Natural killer cell (primary cell): ENCODE measurements at regions not wholly inside any gene's neighbourhood (a gene's known extent, or its start where the extent isn't known, plus 50 kb on each side); places are given as distances from the start of the nearest gene placed in this dataset.

Experiments
- ATAC-seq, 3 donors: fragments of 150-1000 bp in 2 of 3; fragments of 200-7000 bp in 1 of 3; cut with Tn5 transposase; 1 replicate in 1 of 3; 2 replicates in 2 of 3; pipeline ENCODE4 v1.10.0; 2021; ENCODE audit warnings: mild to moderate bottlenecking in 2 of 3, moderate library complexity in 2 of 3
- DNase-seq, 2 donors: peaks; one replicate each; pipeline versions ENCODE4 v3.0.0 to v3.0.0-alpha.2; 2013 to 2021; ENCODE audit warnings: mixed read lengths in 1 of 2
- H3K27ac ChIP-seq: one replicate; pipeline ENCODE4 v1.5.1; 2013; ENCODE audit warnings: mild to moderate bottlenecking, low read length
- H3K27me3 ChIP-seq: one replicate; pipeline ENCODE4 v1.6.1; 2013; ENCODE audit warnings: low read length; ENCODE audit not compliant: control insufficient read depth, insufficient read depth
- H3K36me3 ChIP-seq: one replicate; pipeline ENCODE4 v1.6.1; 2013; ENCODE audit warnings: low read length; ENCODE audit not compliant: control insufficient read depth, insufficient read depth
- H3K4me1 ChIP-seq: one replicate; pipeline ENCODE4 v1.6.1; 2013; ENCODE audit warnings: low read length; ENCODE audit not compliant: control insufficient read depth, insufficient read depth
- H3K4me3 ChIP-seq: one replicate; pipeline ENCODE4 v1.5.1; 2013; ENCODE audit warnings: low read length
- H3K9me3 ChIP-seq: one replicate; pipeline ENCODE4 v1.6.1; 2013; ENCODE audit warnings: low read length; ENCODE audit not compliant: control insufficient read depth, insufficient read depth
- H3K27ac Mint-ChIP-seq, 2 donors: one replicate each; pipeline ENCODE4 v1.8.0; 2022; ENCODE audit warnings: mild to moderate bottlenecking in 2 of 2, mixed read lengths in 2 of 2, moderate library complexity in 1 of 2
- H3K27me3 Mint-ChIP-seq, 2 donors: one replicate each; pipeline ENCODE4 v1.8.0; 2022; ENCODE audit warnings: low read depth in 2 of 2, mixed read lengths in 2 of 2
- H3K36me3 Mint-ChIP-seq: one replicate; pipeline ENCODE4 v1.8.0; 2022; ENCODE audit warnings: mixed read lengths
- H3K4me1 Mint-ChIP-seq, 2 donors: one replicate each; pipeline ENCODE4 v1.8.0; 2022; ENCODE audit warnings: mixed read lengths in 2 of 2
- H3K4me3 Mint-ChIP-seq: one replicate; pipeline ENCODE4 v1.8.0; 2022; ENCODE audit warnings: mild to moderate bottlenecking, moderate library complexity, mixed read lengths
- H3K9me3 Mint-ChIP-seq, 2 donors: one replicate each; pipeline ENCODE4 v1.8.0; 2022; ENCODE audit warnings: mixed read lengths in 2 of 2
- WGBS: methylation state at CpG from one replicate; pipeline ENCODE4 v1.1.7; 2013; ENCODE audit warnings: missing lambda C conversion rate; ENCODE audit not compliant: insufficient coverage; 5-methylcytosine and 5-hydroxymethylcytosine counted together
- intact Hi-C: fragments of 100-400 bp; cut with micrococcal nuclease; formaldehyde crosslinking; loops from one replicate; pipeline ENCODE4 v1.14.2; 2022
- TF ChIP-seq, protein P1 (sequence below): fragments of 200-600 bp; IDR thresholded peaks from one replicate; pipeline ENCODE4 v1.8.0; 2022; ENCODE audit warnings: antibody characterized with exemption

- Mint-ChIP-seq H3K4me1 (peaks cover 0 to 4% of the 10 kb centered on the region in 2 donors), H3K27me3 (no peaks in the 10 kb centered on the region), H3K27ac (no peak overlapping the region), H3K36me3 (no peaks in the 10 kb centered on the region), H3K4me3 (no peak overlapping the region), H3K9me3 (peaks cover 3 to 10% of the 10 kb centered on the region in 2 donors)
- ATAC-seq (no peak), DNase-seq (no peak)
- H3K36me3 ChIP-seq, result no peaks in the 10 kb centered on the region
- H3K9me3 ChIP-seq, result no peaks in the 10 kb centered on the region
- H3K27me3 ChIP-seq, result no peaks in the 10 kb centered on the region
- 89% methylated on average over 2 of the region's 3 CpGs for WGBS
- intact Hi-C loops, result no loop called here
- no peak overlapping the region for H3K4me3 ChIP-seq
- no peaks in the 10 kb centered on the region for H3K4me1 ChIP-seq
- no peak overlapping the region for H3K27ac ChIP-seq
- TF ChIP-seq, protein P1, sequence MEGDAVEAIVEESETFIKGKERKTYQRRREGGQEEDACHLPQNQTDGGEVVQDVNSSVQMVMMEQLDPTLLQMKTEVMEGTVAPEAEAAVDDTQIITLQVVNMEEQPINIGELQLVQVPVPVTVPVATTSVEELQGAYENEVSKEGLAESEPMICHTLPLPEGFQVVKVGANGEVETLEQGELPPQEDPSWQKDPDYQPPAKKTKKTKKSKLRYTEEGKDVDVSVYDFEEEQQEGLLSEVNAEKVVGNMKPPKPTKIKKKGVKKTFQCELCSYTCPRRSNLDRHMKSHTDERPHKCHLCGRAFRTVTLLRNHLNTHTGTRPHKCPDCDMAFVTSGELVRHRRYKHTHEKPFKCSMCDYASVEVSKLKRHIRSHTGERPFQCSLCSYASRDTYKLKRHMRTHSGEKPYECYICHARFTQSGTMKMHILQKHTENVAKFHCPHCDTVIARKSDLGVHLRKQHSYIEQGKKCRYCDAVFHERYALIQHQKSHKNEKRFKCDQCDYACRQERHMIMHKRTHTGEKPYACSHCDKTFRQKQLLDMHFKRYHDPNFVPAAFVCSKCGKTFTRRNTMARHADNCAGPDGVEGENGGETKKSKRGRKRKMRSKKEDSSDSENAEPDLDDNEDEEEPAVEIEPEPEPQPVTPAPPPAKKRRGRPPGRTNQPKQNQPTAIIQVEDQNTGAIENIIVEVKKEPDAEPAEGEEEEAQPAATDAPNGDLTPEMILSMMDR, result no peak
These were observed 384.7 kb downstream of the FIGN start for GRCh38 chr2:163351143-163351542.

GRCh38 chr2:163348857-163349380 is 386.9 kb downstream of the FIGN start:
- Mint-ChIP-seq H3K27ac (no peak overlapping the region), H3K27me3 (no peaks in the 10 kb centered on the region), H3K4me3 (no peak overlapping the region), H3K9me3 (peaks cover 3 to 7% of the 10 kb centered on the region in 2 donors), H3K36me3 (no peaks in the 10 kb centered on the region), H3K4me1 (peaks cover 0 to 4% of the 10 kb centered on the region in 2 donors)
- TF ChIP-seq, protein P1, result no peak
- no peaks in the 10 kb centered on the region for H3K9me3 ChIP-seq
- no peaks in the 10 kb centered on the region for H3K4me1 ChIP-seq
- no peak for ATAC-seq
- intact Hi-C loops, result no loop called here
- no peak overlapping the region for H3K27ac ChIP-seq
- no peak overlapping the region for H3K4me3 ChIP-seq
- WGBS, result 90% methylated on average over 7 of the region's 8 CpGs
- no peaks in the 10 kb centered on the region for H3K27me3 ChIP-seq
- DNase-seq, result no peak
- H3K36me3 ChIP-seq, result no peaks in the 10 kb centered on the region

GRCh38 chr2:163347982-163348856 is 387.6 kb downstream of the FIGN start:
- Histone ChIP-seq H3K36me3 (no peaks in the 10 kb centered on the region), H3K27me3 (no peaks in the 10 kb centered on the region), H3K9me3 (no peaks in the 10 kb centered on the region), H3K4me1 (no peaks in the 10 kb centered on the region), H3K4me3 (no peak overlapping the region), H3K27ac (no peak overlapping the region)
- ATAC-seq (no peak), DNase-seq (no peak)
- peaks cover 0 to 4% of the 10 kb centered on the region in 2 donors for H3K4me1 Mint-ChIP-seq
- H3K36me3 Mint-ChIP-seq, result no peaks in the 10 kb centered on the region
- peaks cover 2 to 5% of the 10 kb centered on the region in 2 donors for H3K9me3 Mint-ChIP-seq
- TF ChIP-seq, protein P1, result no peak
- no peaks in the 10 kb centered on the region for H3K27me3 Mint-ChIP-seq
- no peak overlapping the region for H3K4me3 Mint-ChIP-seq
- WGBS, result 61% methylated on average over 45 of the region's 46 CpGs
- intact Hi-C loops, result no loop called here
- H3K27ac Mint-ChIP-seq, result no peak overlapping the region
